ENCODE measurements at regions not wholly inside any gene's neighbourhood (a gene's known extent, or its start where the extent isn't known, plus 50 kb on each side); places are given as distances from the start of the nearest gene placed in this dataset.

DNA sequence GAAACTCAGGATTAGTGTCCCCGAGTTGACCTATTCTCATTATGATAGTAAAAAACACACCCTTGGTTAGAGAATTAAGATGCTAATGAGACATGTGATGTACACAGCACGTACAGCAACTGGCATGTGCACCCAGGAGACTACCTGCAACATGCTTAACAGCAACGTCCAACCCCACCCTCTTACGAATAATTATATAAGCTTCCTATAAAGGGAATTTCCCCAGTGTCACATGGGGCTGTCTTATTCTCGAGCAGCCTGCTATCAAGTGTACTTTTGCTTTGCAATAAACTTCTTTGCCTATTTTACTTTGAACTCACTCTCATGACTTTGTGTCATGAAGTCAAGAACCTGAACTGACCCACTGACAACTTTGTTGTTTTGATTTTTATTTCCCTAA, 62.4 kb upstream of the PMFBP1 start:
- TF ChIP-seq EZH2 (IDR thresholded peaks at IDR 0.05; ENCODE audit: borderline replicate concordance) (no peak), EZH2phosphoT487 (IDR thresholded peaks at IDR 0.05; ENCODE audit: low read depth, severe bottlenecking, unreplicated experiment) (no peak)
- TF ChIP-seq, protein P1, sequence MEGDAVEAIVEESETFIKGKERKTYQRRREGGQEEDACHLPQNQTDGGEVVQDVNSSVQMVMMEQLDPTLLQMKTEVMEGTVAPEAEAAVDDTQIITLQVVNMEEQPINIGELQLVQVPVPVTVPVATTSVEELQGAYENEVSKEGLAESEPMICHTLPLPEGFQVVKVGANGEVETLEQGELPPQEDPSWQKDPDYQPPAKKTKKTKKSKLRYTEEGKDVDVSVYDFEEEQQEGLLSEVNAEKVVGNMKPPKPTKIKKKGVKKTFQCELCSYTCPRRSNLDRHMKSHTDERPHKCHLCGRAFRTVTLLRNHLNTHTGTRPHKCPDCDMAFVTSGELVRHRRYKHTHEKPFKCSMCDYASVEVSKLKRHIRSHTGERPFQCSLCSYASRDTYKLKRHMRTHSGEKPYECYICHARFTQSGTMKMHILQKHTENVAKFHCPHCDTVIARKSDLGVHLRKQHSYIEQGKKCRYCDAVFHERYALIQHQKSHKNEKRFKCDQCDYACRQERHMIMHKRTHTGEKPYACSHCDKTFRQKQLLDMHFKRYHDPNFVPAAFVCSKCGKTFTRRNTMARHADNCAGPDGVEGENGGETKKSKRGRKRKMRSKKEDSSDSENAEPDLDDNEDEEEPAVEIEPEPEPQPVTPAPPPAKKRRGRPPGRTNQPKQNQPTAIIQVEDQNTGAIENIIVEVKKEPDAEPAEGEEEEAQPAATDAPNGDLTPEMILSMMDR (IDR thresholded peaks at IDR 0.05; ENCODE audit: poor library complexity), result no peak

Data from hepatocyte (in vitro differentiated cells).